Urothelium cell line (cell line): ENCODE measurements at regions not wholly inside any gene's neighbourhood (a gene's known extent, or its start where the extent isn't known, plus 50 kb on each side); places are given as distances from the start of the nearest gene placed in this dataset.
"Not testable (repeated sequence)": the region's sequence is repeated elsewhere in the genome, so short reads cannot be mapped to it uniquely, and the experiment has no call there.

Source experiments
- DNase-seq: peaks from one replicate; pipeline ENCODE4 v3.0.0; 2011; ENCODE audit warnings: low spot score, mixed read lengths
- FAIRE-seq: peaks from 2 replicates; lab custom pipeline; 2011; peaks lifted over from hg19 to GRCh38; lab: Jason Lieb, UNC

DNA sequence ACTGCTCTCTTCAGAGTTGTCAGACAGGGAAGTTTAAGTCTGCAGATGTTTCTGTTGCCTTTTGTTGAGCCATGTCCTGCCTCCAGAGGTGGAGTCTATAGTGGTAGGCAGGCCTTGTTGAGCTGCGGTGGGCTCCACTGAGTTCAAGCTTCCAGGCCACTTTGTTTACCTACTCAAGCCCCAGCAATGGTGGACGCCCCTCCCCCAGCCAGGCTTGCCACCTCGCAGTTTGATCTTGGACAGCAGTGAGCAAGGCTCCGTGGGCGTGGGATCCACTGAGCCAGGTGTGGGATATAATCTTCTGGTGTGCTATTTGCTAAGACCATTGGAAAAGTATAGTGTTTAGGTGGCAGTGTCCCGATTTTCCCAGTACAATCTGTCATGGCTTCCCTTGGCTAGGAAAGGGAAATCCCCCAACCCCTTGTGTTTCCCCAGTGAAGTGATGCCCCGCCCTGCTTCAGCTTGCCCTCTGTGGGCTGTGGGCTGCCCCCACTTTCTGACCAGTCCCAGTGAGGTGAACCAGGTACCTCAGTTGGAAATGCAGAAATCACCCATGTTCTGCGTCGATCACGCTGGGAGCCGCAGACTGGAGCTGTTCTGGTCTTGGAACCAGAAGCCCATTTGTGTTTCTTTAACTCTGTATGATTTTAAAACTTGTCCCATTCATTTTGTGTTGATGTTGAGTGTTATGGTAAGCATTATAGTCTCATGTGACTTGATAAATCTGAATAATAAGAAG is 89.2 kb upstream of the CALCR start:
- FAIRE-seq (no peak), DNase-seq (no peak)

DNA sequence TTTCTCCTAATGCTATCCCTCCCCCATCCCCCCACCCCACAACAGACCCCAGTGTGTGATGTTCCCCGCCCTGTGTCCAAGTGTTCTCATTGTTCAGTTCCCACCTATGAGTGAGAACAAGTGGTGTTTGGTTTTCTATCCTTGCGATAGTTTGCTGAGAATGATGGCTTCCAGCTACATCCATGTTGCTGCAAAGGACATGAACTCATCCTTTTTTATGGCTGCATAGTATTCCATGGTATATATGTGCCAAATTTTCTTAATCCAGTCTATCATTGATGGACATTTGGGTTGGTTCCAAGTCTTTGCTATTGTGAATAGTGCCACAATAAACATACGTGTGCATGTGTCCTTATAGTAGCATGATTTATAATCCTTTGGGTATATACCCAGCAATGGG is 83.6 kb upstream of the CALCR start:
- not testable (repeated sequence) for DNase-seq, FAIRE-seq

DNA sequence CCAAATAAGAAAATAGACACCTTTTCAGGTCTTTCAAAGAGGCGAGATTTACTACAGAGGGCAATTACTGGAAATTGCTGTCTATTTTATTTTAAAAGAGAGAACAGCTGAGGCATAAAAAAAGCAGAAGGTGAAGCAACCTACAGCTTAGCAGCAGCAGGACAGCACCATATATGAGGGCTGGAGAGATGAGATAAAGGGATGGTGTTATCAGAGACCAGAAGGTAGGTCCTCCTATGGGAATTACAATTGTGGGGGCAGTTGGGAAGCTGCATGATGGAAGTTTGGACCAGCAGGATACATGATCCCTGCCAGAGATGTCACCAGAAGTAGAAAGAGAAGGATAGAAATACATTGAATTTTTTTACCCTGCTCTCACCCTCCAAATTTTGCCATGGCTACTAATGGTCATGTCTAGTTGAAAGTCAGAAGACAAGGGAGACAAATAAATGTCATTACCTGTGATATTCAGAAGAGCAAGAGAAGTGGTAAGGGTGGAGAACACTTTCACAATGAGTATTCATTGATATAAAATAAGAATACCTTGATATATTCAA is 77.2 kb upstream of the CALCR start:
- FAIRE-seq: peak; percentile 5

DNA sequence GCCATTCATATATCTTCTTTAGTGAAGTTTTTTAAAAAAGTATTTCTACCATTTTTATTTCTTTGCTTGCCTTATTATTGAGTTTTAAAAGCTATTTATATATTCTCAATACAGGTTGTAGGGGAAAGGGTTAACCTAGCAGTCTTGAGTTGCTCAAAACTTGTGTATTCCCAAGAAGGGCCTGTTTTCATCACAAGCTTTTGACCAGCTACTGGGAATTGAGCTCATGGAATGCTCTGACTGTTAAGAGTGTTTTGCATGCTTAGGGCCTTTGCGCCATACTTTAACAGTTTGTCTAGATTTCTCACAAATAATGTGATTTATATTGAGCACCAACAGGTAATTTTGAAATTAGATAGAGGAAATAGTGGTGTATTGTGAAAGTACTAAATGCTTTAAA is 72.0 kb upstream of the CALCR start:
- FAIRE-seq (no peak), DNase-seq (no peak)

More for the DNA sequence above, 77.2 kb upstream of the CALCR start:
- no peak for DNase-seq

DNA sequence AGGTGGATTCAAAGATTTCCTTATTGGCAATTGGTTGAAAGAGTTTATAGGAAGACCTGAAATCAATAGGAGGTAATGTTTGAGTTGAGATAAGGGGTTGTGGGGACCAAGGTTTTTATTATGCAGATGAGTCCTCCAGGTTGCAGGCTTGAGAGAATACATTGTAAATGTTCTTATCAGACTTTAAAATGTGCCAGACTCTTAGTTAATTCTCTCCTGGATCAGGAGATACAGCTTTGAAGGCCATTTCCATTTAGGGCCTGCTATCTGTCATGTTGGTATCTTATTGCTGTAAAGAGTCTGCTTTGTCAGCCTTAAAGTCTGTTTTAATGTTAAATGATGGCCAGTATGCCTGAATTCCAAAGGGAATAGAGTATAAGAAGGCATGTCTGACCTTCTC is 61.8 kb upstream of the CALCR start:
- FAIRE-seq (no peak), DNase-seq (no peak)

DNA sequence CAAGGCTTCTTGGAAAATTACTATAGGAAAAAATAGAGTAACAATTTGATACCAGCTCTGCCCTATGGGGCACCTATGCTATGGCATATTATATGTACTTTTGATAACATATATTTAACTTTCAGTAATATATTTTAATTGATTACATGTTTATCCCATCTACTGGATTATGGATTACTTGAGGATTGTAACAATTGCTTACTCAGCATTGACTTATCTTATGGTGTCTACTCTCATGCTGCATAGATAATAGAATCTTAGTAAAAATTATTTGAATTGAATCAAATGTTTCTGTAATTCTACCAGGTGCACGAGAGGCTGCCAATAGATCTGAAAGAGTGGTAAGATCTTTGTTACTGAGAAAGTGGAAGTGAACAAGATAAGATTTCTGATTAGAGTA is 57.8 kb upstream of the CALCR start:
- FAIRE-seq: no peak

DNA sequence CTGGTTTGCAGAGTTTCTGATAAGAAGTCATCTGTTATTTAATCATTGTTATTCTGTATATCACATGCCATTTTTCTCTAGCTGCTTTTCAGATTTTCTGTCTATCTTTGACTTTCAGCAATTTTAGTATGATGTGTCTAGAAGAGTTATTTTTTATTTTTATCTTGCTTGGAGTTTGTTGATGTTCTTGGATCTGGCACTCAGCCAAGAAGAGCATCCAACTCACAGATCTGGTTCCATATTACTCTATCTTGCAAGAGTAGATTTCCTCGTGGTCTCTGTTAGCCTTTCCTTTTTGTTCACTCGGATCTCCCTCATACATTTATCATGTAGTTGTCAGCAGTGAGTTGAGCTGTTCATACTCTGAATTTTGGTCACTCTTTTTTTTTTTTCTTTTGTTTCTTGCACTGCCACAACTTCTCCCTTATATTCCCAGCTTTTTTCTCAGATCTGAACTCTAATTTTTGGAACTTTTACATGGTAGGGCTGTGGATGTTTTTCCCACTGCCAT is 54.8 kb upstream of the CALCR start:
- DNase-seq (no peak), FAIRE-seq (no peak)

More for the DNA sequence above, 57.8 kb upstream of the CALCR start:
- no peak for DNase-seq

DNA sequence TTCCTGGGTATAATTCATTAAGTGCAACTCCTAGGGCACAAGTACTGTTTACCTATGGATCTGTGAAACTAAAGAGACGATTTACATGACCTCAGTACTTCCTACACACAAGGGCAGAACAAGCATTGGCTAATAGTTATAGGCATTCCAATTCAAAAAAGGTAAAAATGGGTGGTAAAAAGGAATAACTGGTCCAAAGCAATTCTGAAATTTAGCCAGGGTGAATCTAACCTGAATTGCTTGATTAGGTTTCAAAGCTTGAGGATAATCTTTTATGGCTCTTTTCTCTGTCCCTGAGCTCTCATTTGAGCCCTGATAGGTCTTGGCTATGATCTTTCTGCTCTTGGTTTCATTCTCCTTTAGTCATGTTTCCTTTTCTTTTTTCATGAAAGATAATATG is 52.3 kb upstream of the CALCR start:
- DNase-seq: no peak
- FAIRE-seq: no peak
